Activated CD4-positive, alpha-beta T cell treated with anti-CD3 and anti-CD28 coated beads, Interleukin-2, amount 10 ng/mL, durations not matched to agents 24 days and 14 days (primary cell): ENCODE measurements at regions not wholly inside any gene's neighbourhood (a gene's known extent, or its start where the extent isn't known, plus 50 kb on each side); places are given as distances from the start of the nearest gene placed in this dataset.

ENCODE experiments used
- DNase-seq: peaks from one replicate; pipeline ENCODE4 v3.0.0; 2022
- H3K27ac Mint-ChIP-seq: one replicate; pipeline ENCODE4 v1.8.0; 2022; ENCODE audit warnings: mild to moderate bottlenecking, mixed read lengths
- H3K27me3 Mint-ChIP-seq: one replicate; pipeline ENCODE4 v1.8.0; 2022; ENCODE audit warnings: mixed read lengths
- H3K36me3 Mint-ChIP-seq: one replicate; pipeline ENCODE4 v1.8.0; 2022; ENCODE audit warnings: low read depth, mild to moderate bottlenecking, mixed read lengths
- H3K4me1 Mint-ChIP-seq: one replicate; pipeline ENCODE4 v1.8.0; 2021; ENCODE audit warnings: mixed read lengths
- H3K4me3 Mint-ChIP-seq: one replicate; pipeline ENCODE4 v1.8.0; 2022; ENCODE audit warnings: mild to moderate bottlenecking, moderate library complexity, mixed read lengths
- H3K9me3 Mint-ChIP-seq: one replicate; pipeline ENCODE4 v1.8.0; 2021; ENCODE audit warnings: mixed read lengths
- intact Hi-C: fragments of 100-400 bp; cut with micrococcal nuclease; formaldehyde crosslinking; loops from one replicate; pipeline ENCODE4 v1.15.1; 2023

GRCh38 chr22:34913826-34914225 is 152.1 kb upstream of the ISX start:
- H3K4me1 Mint-ChIP-seq: no peaks in the 10 kb centered on the region
- no peaks in the 10 kb centered on the region for H3K27me3 Mint-ChIP-seq
- H3K27ac Mint-ChIP-seq: no peak overlapping the region
- no peak for DNase-seq
- H3K9me3 Mint-ChIP-seq: no peaks in the 10 kb centered on the region
- H3K36me3 Mint-ChIP-seq: no peaks in the 10 kb centered on the region
- H3K4me3 Mint-ChIP-seq: no peak overlapping the region
- intact Hi-C loops: no loop called here

GRCh38 chr22:34914846-34915245 is 151.1 kb upstream of the ISX start:
- no peak for DNase-seq
- H3K27me3 Mint-ChIP-seq: no peaks in the 10 kb centered on the region
- H3K9me3 Mint-ChIP-seq: no peaks in the 10 kb centered on the region
- H3K4me1 Mint-ChIP-seq: no peaks in the 10 kb centered on the region
- no peaks in the 10 kb centered on the region for H3K36me3 Mint-ChIP-seq
- no peak overlapping the region for H3K27ac Mint-ChIP-seq
- no peak overlapping the region for H3K4me3 Mint-ChIP-seq
- intact Hi-C loops: no loop called here

- Mint-ChIP-seq H3K27me3 (no peaks in the 10 kb centered on the region), H3K9me3 (no peaks in the 10 kb centered on the region), H3K4me3 (no peak overlapping the region), H3K4me1 (no peaks in the 10 kb centered on the region), H3K36me3 (no peaks in the 10 kb centered on the region), H3K27ac (no peak overlapping the region)
- intact Hi-C loops: no loop called here
- no peak for DNase-seq
These were observed 148.7 kb upstream of the ISX start for GRCh38 chr22:34917239-34917638.

GRCh38 chr22:34931026-34931425 is 134.9 kb upstream of the ISX start:
- H3K36me3 Mint-ChIP-seq: no peaks in the 10 kb centered on the region
- no peak overlapping the region for H3K4me3 Mint-ChIP-seq
- H3K27ac Mint-ChIP-seq: no peak overlapping the region
- H3K27me3 Mint-ChIP-seq: no peaks in the 10 kb centered on the region
- DNase-seq: no peak
- peaks cover 3% of the 10 kb centered on the region for H3K9me3 Mint-ChIP-seq
- no peaks in the 10 kb centered on the region for H3K4me1 Mint-ChIP-seq
- intact Hi-C loops: no loop called here

GRCh38 chr22:34934261-34934660 is 131.7 kb upstream of the ISX start:
- Mint-ChIP-seq H3K4me3 (no peak overlapping the region), H3K9me3 (peaks cover 2% of the 10 kb centered on the region), H3K36me3 (no peaks in the 10 kb centered on the region), H3K27me3 (no peaks in the 10 kb centered on the region), H3K27ac (no peak overlapping the region), H3K4me1 (no peaks in the 10 kb centered on the region)
- intact Hi-C loops: no loop called here
- no peak for DNase-seq

- H3K4me1 Mint-ChIP-seq: no peaks in the 10 kb centered on the region
- H3K9me3 Mint-ChIP-seq: peaks cover 4% of the 10 kb centered on the region
- intact Hi-C loops: no loop called here
- no peak for DNase-seq
- no peaks in the 10 kb centered on the region for H3K27me3 Mint-ChIP-seq
- no peak overlapping the region for H3K27ac Mint-ChIP-seq
- no peak overlapping the region for H3K4me3 Mint-ChIP-seq
- H3K36me3 Mint-ChIP-seq: no peaks in the 10 kb centered on the region
These were observed 122.1 kb upstream of the ISX start for GRCh38 chr22:34943830-34944229.

- H3K36me3 Mint-ChIP-seq: no peaks in the 10 kb centered on the region
- no peaks in the 10 kb centered on the region for H3K4me1 Mint-ChIP-seq
- no peaks in the 10 kb centered on the region for H3K9me3 Mint-ChIP-seq
- DNase-seq: no peak
- no peak overlapping the region for H3K27ac Mint-ChIP-seq
- no peak overlapping the region for H3K4me3 Mint-ChIP-seq
- intact Hi-C loops: no loop called here
- no peaks in the 10 kb centered on the region for H3K27me3 Mint-ChIP-seq
These were observed 119.5 kb upstream of the ISX start for GRCh38 chr22:34946339-34946985.

- H3K4me1 Mint-ChIP-seq: no peaks in the 10 kb centered on the region
- no peaks in the 10 kb centered on the region for H3K9me3 Mint-ChIP-seq
- H3K27me3 Mint-ChIP-seq: no peaks in the 10 kb centered on the region
- H3K4me3 Mint-ChIP-seq: no peak overlapping the region
- intact Hi-C loops: no loop called here
- no peaks in the 10 kb centered on the region for H3K36me3 Mint-ChIP-seq
- H3K27ac Mint-ChIP-seq: no peak overlapping the region
- no peak for DNase-seq
These were observed 115.5 kb upstream of the ISX start for GRCh38 chr22:34950489-34950888.

- no peak for DNase-seq
- Mint-ChIP-seq H3K27me3 (no peaks in the 10 kb centered on the region), H3K36me3 (no peaks in the 10 kb centered on the region), H3K27ac (no peak overlapping the region), H3K4me1 (no peaks in the 10 kb centered on the region), H3K9me3 (no peaks in the 10 kb centered on the region), H3K4me3 (no peak overlapping the region)
- intact Hi-C loops: no loop called here
These were observed 114.7 kb upstream of the ISX start for GRCh38 chr22:34951212-34951611.

- no peaks in the 10 kb centered on the region for H3K9me3 Mint-ChIP-seq
- no peaks in the 10 kb centered on the region for H3K27me3 Mint-ChIP-seq
- H3K4me1 Mint-ChIP-seq: no peaks in the 10 kb centered on the region
- H3K27ac Mint-ChIP-seq: no peak overlapping the region
- DNase-seq: no peak
- intact Hi-C loops: no loop called here
- no peaks in the 10 kb centered on the region for H3K36me3 Mint-ChIP-seq
- no peak overlapping the region for H3K4me3 Mint-ChIP-seq
These were observed 106.0 kb upstream of the ISX start for GRCh38 chr22:34960005-34960404.

- Mint-ChIP-seq H3K36me3 (no peaks in the 10 kb centered on the region), H3K9me3 (no peaks in the 10 kb centered on the region), H3K27ac (no peak overlapping the region), H3K4me1 (no peaks in the 10 kb centered on the region), H3K27me3 (no peaks in the 10 kb centered on the region), H3K4me3 (no peak overlapping the region)
- intact Hi-C loops: no loop called here
- DNase-seq: no peak
These were observed 98.9 kb upstream of the ISX start for GRCh38 chr22:34966980-34967565.

GRCh38 chr22:34969001-34969790 is 96.8 kb upstream of the ISX start:
- Mint-ChIP-seq H3K9me3 (no peaks in the 10 kb centered on the region), H3K4me3 (no peak overlapping the region), H3K36me3 (no peaks in the 10 kb centered on the region), H3K27me3 (no peaks in the 10 kb centered on the region), H3K27ac (no peak overlapping the region), H3K4me1 (no peaks in the 10 kb centered on the region)
- intact Hi-C loops: no loop called here
- no peak for DNase-seq

- H3K36me3 Mint-ChIP-seq: no peaks in the 10 kb centered on the region
- intact Hi-C loops: no loop called here
- H3K4me3 Mint-ChIP-seq: no peak overlapping the region
- no peak for DNase-seq
- H3K27me3 Mint-ChIP-seq: no peaks in the 10 kb centered on the region
- peaks cover 13% of the 10 kb centered on the region for H3K9me3 Mint-ChIP-seq
- H3K27ac Mint-ChIP-seq: no peak overlapping the region
- no peaks in the 10 kb centered on the region for H3K4me1 Mint-ChIP-seq
These were observed 94.5 kb upstream of the ISX start for GRCh38 chr22:34971456-34971855.

GRCh38 chr22:34972191-34972897 is 93.6 kb upstream of the ISX start:
- no peak overlapping the region for H3K27ac Mint-ChIP-seq
- peaks cover 14% of the 10 kb centered on the region for H3K9me3 Mint-ChIP-seq
- no peaks in the 10 kb centered on the region for H3K4me1 Mint-ChIP-seq
- no peak overlapping the region for H3K4me3 Mint-ChIP-seq
- H3K27me3 Mint-ChIP-seq: no peaks in the 10 kb centered on the region
- intact Hi-C loops: no loop called here
- no peak for DNase-seq
- no peaks in the 10 kb centered on the region for H3K36me3 Mint-ChIP-seq
